A673 (cell line): ENCODE measurements at regions not wholly inside any gene's neighbourhood (a gene's known extent, or its start where the extent isn't known, plus 50 kb on each side); places are given as distances from the start of the nearest gene placed in this dataset.
"Not testable (repeated sequence)": the region's sequence is repeated elsewhere in the genome, so short reads cannot be mapped to it uniquely, and the experiment has no call there.

Experiments
- CTCF ChIP-seq: fragments of 300-800, 200-600 bp; sonication (generic); conservative IDR thresholded peaks from 2 replicates; pipeline ENCODE4 v1.5.1; 2017; ENCODE audit warnings: low read depth, mild to moderate bottlenecking, antibody characterized with exemption, low read length, moderate library complexity, mixed read lengths
- EZH2 ChIP-seq: fragments of 200-600 bp; sonication (generic); IDR thresholded peaks from 2 replicates; pipeline ENCODE4 v1.6.1; 2017; ENCODE audit warnings: borderline replicate concordance, low read depth, mild to moderate bottlenecking, mixed read lengths, antibody characterized with exemption, low read length; ENCODE audit not compliant: poor library complexity, severe bottlenecking

GRCh38 chr21:5044812-5045211, 5476.6 kb upstream of the TPTE start:
- not testable (repeated sequence) for TF ChIP-seq EZH2, CTCF
